OCI-LY7 (cell line): ENCODE measurements at regions not wholly inside any gene's neighbourhood (a gene's known extent, or its start where the extent isn't known, plus 50 kb on each side); places are given as distances from the start of the nearest gene placed in this dataset.

Experiments
- CTCF ChIP-seq: fragments of 200-600 bp; sonication (generic); conservative IDR thresholded peaks from 2 replicates; pipeline ENCODE4 v1.5.1; 2014; ENCODE audit warnings: mild to moderate bottlenecking, antibody characterized with exemption, low read length, moderate library complexity, mixed read lengths
- EZH2phosphoT487 ChIP-seq: fragments of 200-600 bp; sonication (generic); IDR thresholded peaks from 2 replicates; pipeline ENCODE4 v1.6.1; 2018; ENCODE audit warnings: low read depth, borderline replicate concordance, mild to moderate bottlenecking, mixed run types, antibody characterized with exemption, low read length, moderate library complexity, mixed read lengths

GRCh38 chr6:93086351-93086750, 333.0 kb downstream of the EPHA7 start:
- TF ChIP-seq CTCF (no peak), EZH2phosphoT487 (no peak)
